IPS DF 4.7 (cell line): ENCODE measurements at regions not wholly inside any gene's neighbourhood (a gene's known extent, or its start where the extent isn't known, plus 50 kb on each side); places are given as distances from the start of the nearest gene placed in this dataset.
"Not testable (repeated sequence)": the region's sequence is repeated elsewhere in the genome, so short reads cannot be mapped to it uniquely, and the experiment has no call there.

ENCODE experiments used
- DNase-seq: peaks from one replicate; pipeline ENCODE4 v3.0.0-alpha.2; 2013; ENCODE audit warnings: low spot score; ENCODE audit errors: extremely low read depth

GRCh38 chr20:16863303-16863702 is 115.1 kb downstream of the OTOR start:
- DNase-seq = no peak

GRCh38 chr20:16864069-16864468 is 115.9 kb downstream of the OTOR start:
- no peak for DNase-seq

GRCh38 chr20:16864963-16865362 is 116.8 kb downstream of the OTOR start:
- DNase-seq = no peak

- DNase-seq = no peak
Observed at GRCh38 chr20:16865406-16865805, 117.2 kb downstream of the OTOR start.

GRCh38 chr20:16873124-16873523 is 125.0 kb downstream of the OTOR start:
- DNase-seq = not testable (repeated sequence)

- DNase-seq = no peak
Observed at GRCh38 chr20:16877053-16877554, 128.9 kb downstream of the OTOR start.

- DNase-seq = no peak
Observed at GRCh38 chr20:16885746-16886145, 137.6 kb downstream of the OTOR start.

- no peak for DNase-seq
Observed at GRCh38 chr20:16898433-16898832, 150.3 kb downstream of the OTOR start.

GRCh38 chr20:16902662-16903061 is 154.5 kb downstream of the OTOR start:
- DNase-seq = no peak

- DNase-seq = no peak
Observed at GRCh38 chr20:16904751-16905150, 156.6 kb downstream of the OTOR start.

- DNase-seq = no peak
Observed at GRCh38 chr20:16914277-16914676, 166.1 kb downstream of the OTOR start.

- DNase-seq = no peak
Observed at GRCh38 chr20:16916165-16916564, 168.0 kb downstream of the OTOR start.

- no peak for DNase-seq
Observed at GRCh38 chr20:16917636-16918035, 169.5 kb downstream of the OTOR start.

- DNase-seq = no peak
Observed at GRCh38 chr20:16918366-16918765, 170.2 kb downstream of the OTOR start.

GRCh38 chr20:16919841-16920240 is 171.7 kb downstream of the OTOR start:
- DNase-seq = no peak

GRCh38 chr20:16922834-16923233 is 174.7 kb downstream of the OTOR start:
- no peak for DNase-seq

GRCh38 chr20:16926626-16927430 is 178.7 kb downstream of the OTOR start:
- no peak for DNase-seq

- DNase-seq = no peak
Observed at GRCh38 chr20:16929756-16930155, 181.6 kb downstream of the OTOR start.

- DNase-seq = no peak
Observed at GRCh38 chr20:16930656-16931055, 182.5 kb downstream of the OTOR start.

GRCh38 chr20:16939051-16939450 is 190.9 kb downstream of the OTOR start:
- no peak for DNase-seq

GRCh38 chr20:16940701-16941100 is 192.5 kb downstream of the OTOR start:
- no peak for DNase-seq

- DNase-seq = no peak
Observed at GRCh38 chr20:16942051-16942450, 193.9 kb downstream of the OTOR start.

- DNase-seq = no peak
Observed at GRCh38 chr20:16942756-16943155, 194.6 kb downstream of the OTOR start.
